Medulla oblongata (tissue), 1 donor: ENCODE measurements at regions not wholly inside any gene's neighbourhood (a gene's known extent, or its start where the extent isn't known, plus 50 kb on each side); places are given as distances from the start of the nearest gene placed in this dataset.

Source experiments
- DNase-seq: peaks from one replicate; pipeline ENCODE4 v3.0.0-alpha.2; 2015; ENCODE audit errors: extremely low spot score

- no peak for DNase-seq
Measured at GRCh38 chr15:31975830-31976229, 54.5 kb upstream of the CHRNA7 start.

- no peak for DNase-seq
Measured at GRCh38 chr15:31977138-31977537, 53.2 kb upstream of the CHRNA7 start.

- DNase-seq = peak; percentile 60
Measured at GRCh38 chr15:31977812-31978661, 52.3 kb upstream of the CHRNA7 start.
